Lung (tissue), 11 donors: ENCODE measurements at regions not wholly inside any gene's neighbourhood (a gene's known extent, or its start where the extent isn't known, plus 50 kb on each side); places are given as distances from the start of the nearest gene placed in this dataset.
A peak's percentile ranks its signal among the peaks of the same experiment; 100 is the strongest.

ENCODE experiments used
- ATAC-seq: fragments of 200-7000 bp; cut with Tn5 transposase; one replicate; pipeline ENCODE4 v1.9.1; 2020; ENCODE audit warnings: moderate number of reproducible peaks; ENCODE audit not compliant: insufficient read depth, low FRiP score
- DNase-seq, 3 donors: peaks; one replicate each; pipeline ENCODE4 v3.0.0-alpha.2; 2013 to 2017
- H3K27ac ChIP-seq, 2 donors: one replicate each; pipeline ENCODE4 v1.5.1; 2013; ENCODE audit warnings: mild to moderate bottlenecking in 2 of 2, moderate library complexity in 2 of 2, control low read depth in 1 of 2, inconsistent platforms in 1 of 2, low read depth in 1 of 2, low read length in 1 of 2
- H3K27me3 ChIP-seq, 3 donors: one replicate each; pipeline ENCODE4 v1.5.1; 2013; ENCODE audit warnings: low read length in 2 of 3; ENCODE audit not compliant: control insufficient read depth in 3 of 3, insufficient read depth in 3 of 3
- H3K36me3 ChIP-seq, 4 donors: one replicate each; pipeline ENCODE4 v1.5.1; 2013; ENCODE audit warnings: low read length in 4 of 4, mild to moderate bottlenecking in 1 of 4, moderate library complexity in 1 of 4; ENCODE audit not compliant: control insufficient read depth in 4 of 4, insufficient read depth in 4 of 4
- H3K4me1 ChIP-seq, 5 donors: one replicate each; pipeline ENCODE4 v1.5.1; 2013; ENCODE audit warnings: low read length in 5 of 5, mild to moderate bottlenecking in 2 of 5, moderate library complexity in 1 of 5; ENCODE audit not compliant: control insufficient read depth in 5 of 5, insufficient read depth in 5 of 5
- H3K4me3 ChIP-seq: one replicate; pipeline ENCODE4 v1.5.1; 2013; ENCODE audit warnings: mild to moderate bottlenecking, control low read depth, moderate library complexity
- H3K9ac ChIP-seq, 2 donors: one replicate each; pipeline ENCODE4 v1.5.1; 2013; ENCODE audit warnings: low read length in 2 of 2, control low read depth in 1 of 2; ENCODE audit not compliant: insufficient read depth in 1 of 2
- H3K9me3 ChIP-seq, 4 donors: one replicate each; pipeline ENCODE4 v1.5.1; 2013; ENCODE audit warnings: low read length in 3 of 4, mild to moderate bottlenecking in 1 of 4, moderate library complexity in 1 of 4; ENCODE audit not compliant: control insufficient read depth in 4 of 4, insufficient read depth in 3 of 4
- CTCF ChIP-seq: IDR thresholded peaks from 2 replicates; pipeline ENCODE4 v1.5.1; 2012; ENCODE audit warnings: mild to moderate bottlenecking; ENCODE audit errors: control extremely low read depth, extremely low read depth
- WGBS, 2 donors: extraction: QIAGEN DNeasy Blood & Tissue Kit; methylation state at CpG; one replicate each; pipeline ENCODE4 v1.1.7; 2013; 5-methylcytosine and 5-hydroxymethylcytosine counted together
- donor health status: control.
- donor health status: control.
- donor health status: Bipolar disorder and iron deficiency.
- donor health status: healthy.
- donor health status: DM: yes; HTN: yes; CAD: no.

GRCh38 chr12:5200278-5201087, 156.8 kb downstream of the KCNA5 start:
- peak; percentile 12 for TF ChIP-seq CTCF
- Histone ChIP-seq H3K4me1 (peaks cover 0 to 5% (median 0%) of the 10 kb centered on the region in 5 donors), H3K4me3 (no peak overlapping the region), H3K27ac (no peak overlapping the region), H3K9ac (no peak overlapping the region), H3K36me3 (no peaks in the 10 kb centered on the region), H3K27me3 (peaks cover 0 to 3% (median 0%) of the 10 kb centered on the region in 3 donors), H3K9me3 (peaks cover 0 to 2% (median 0%) of the 10 kb centered on the region in 4 donors)
- ATAC-seq (no peak), DNase-seq (peak; percentile 28 to 50 (median 33))
- WGBS, 2 donors: 20 to 24% methylated on average over 14 of the region's 14 CpGs

GRCh38 chr12:5201554-5202218, 158.0 kb downstream of the KCNA5 start:
- Histone ChIP-seq H3K9ac (no peak overlapping the region), H3K4me3 (no peak overlapping the region), H3K27me3 (peaks cover 0 to 3% (median 0%) of the 10 kb centered on the region in 3 donors), H3K9me3 (peaks cover 0 to 2% (median 0%) of the 10 kb centered on the region in 4 donors), H3K27ac (no peak overlapping the region), H3K4me1 (peaks cover 0 to 5% (median 0%) of the 10 kb centered on the region in 5 donors), H3K36me3 (no peaks in the 10 kb centered on the region)
- DNase-seq: peak; percentile 68 to 81 (median 73)
- ATAC-seq: no peak
- WGBS, 2 donors: 52 to 55% methylated on average over 18 of the region's 18 CpGs
- no peak for TF ChIP-seq CTCF

GRCh38 chr12:5203274-5203673, 159.6 kb downstream of the KCNA5 start:
- 0% methylated on average over 1 of the region's 1 CpG for WGBS, 2 donors
- peaks cover 0 to 5% (median 0%) of the 10 kb centered on the region in 5 donors for H3K4me1 ChIP-seq
- no peak for TF ChIP-seq CTCF
- H3K9me3 ChIP-seq: peaks cover 0 to 2% (median 0%) of the 10 kb centered on the region in 4 donors
- ATAC-seq (no peak), DNase-seq (no peak)
- H3K36me3 ChIP-seq: no peaks in the 10 kb centered on the region
- no peaks in the 10 kb centered on the region for H3K27me3 ChIP-seq
- no peak overlapping the region for H3K27ac ChIP-seq
- H3K4me3 ChIP-seq: no peak overlapping the region
- no peak overlapping the region for H3K9ac ChIP-seq
